ENCODE measurements at regions not wholly inside any gene's neighbourhood (a gene's known extent, or its start where the extent isn't known, plus 50 kb on each side); places are given as distances from the start of the nearest gene placed in this dataset. TPM values are rescaled to one million over a fixed set of nuclear protein-coding genes. Genes with fewer than 3 reads are reported as not detected.

Small RNAs in the stretch of these regions (microRNA-seq; reads per million reads assigned to microRNA genes)
- gene RN7SKP265 (ENCODE audit: insufficient read depth, insufficient read length), result not detected

Small RNAs in the stretch of these regions (small RNA-seq; reads per million reads assigned to genes)
- gene RN7SKP265, result 0 reads per million in 5 experiments
